GM21367 (cell line): ENCODE measurements at regions not wholly inside any gene's neighbourhood (a gene's known extent, or its start where the extent isn't known, plus 50 kb on each side); places are given as distances from the start of the nearest gene placed in this dataset.
"Not testable (repeated sequence)": the region's sequence is repeated elsewhere in the genome, so short reads cannot be mapped to it uniquely, and the experiment has no call there.

ENCODE experiments used
- ATAC-seq: cut with Tn5 transposase; IDR thresholded peaks from one replicate; pipeline ENCODE4 v1.9.1; 2021; ENCODE audit not compliant: unreplicated experiment

- ATAC-seq: no peak
Observed at GRCh38 chr13:78098249-78098648, 179.6 kb upstream of the EDNRB start.

- ATAC-seq: no peak
Observed at GRCh38 chr13:78096221-78096620, 177.6 kb upstream of the EDNRB start.

- ATAC-seq: no peak
Observed at GRCh38 chr13:78087966-78088678, 169.5 kb upstream of the EDNRB start.

GRCh38 chr13:78085434-78086225 is 167.0 kb upstream of the EDNRB start:
- no peak for ATAC-seq

GRCh38 chr13:78084401-78084800 is 165.8 kb upstream of the EDNRB start:
- no peak for ATAC-seq

- ATAC-seq: no peak
Observed at GRCh38 chr13:78078168-78078567, 159.5 kb upstream of the EDNRB start.

GRCh38 chr13:78067290-78067689 is 148.7 kb upstream of the EDNRB start:
- ATAC-seq: no peak

GRCh38 chr13:78065141-78065540 is 146.5 kb upstream of the EDNRB start:
- no peak for ATAC-seq

- ATAC-seq: no peak
Observed at GRCh38 chr13:78061806-78062205, 143.2 kb upstream of the EDNRB start.

- no peak for ATAC-seq
Observed at GRCh38 chr13:78060966-78061365, 142.3 kb upstream of the EDNRB start.

GRCh38 chr13:78056865-78057264 is 138.2 kb upstream of the EDNRB start:
- ATAC-seq: not testable (repeated sequence)

- ATAC-seq: no peak
Observed at GRCh38 chr13:78054157-78054556, 135.5 kb upstream of the EDNRB start.

- ATAC-seq: no peak
Observed at GRCh38 chr13:78047151-78047550, 128.5 kb upstream of the EDNRB start.

GRCh38 chr13:78046331-78046730 is 127.7 kb upstream of the EDNRB start:
- peak; percentile 80 for ATAC-seq

GRCh38 chr13:78045916-78046315 is 127.3 kb upstream of the EDNRB start:
- peak; percentile 14 for ATAC-seq

- not testable (repeated sequence) for ATAC-seq
Observed at GRCh38 chr13:78041366-78041765, 122.7 kb upstream of the EDNRB start.

- ATAC-seq: no peak
Observed at GRCh38 chr13:78040205-78040830, 121.7 kb upstream of the EDNRB start.

GRCh38 chr13:78036841-78037240 is 118.2 kb upstream of the EDNRB start:
- no peak for ATAC-seq

GRCh38 chr13:78035500-78035899 is 116.9 kb upstream of the EDNRB start:
- ATAC-seq: no peak

GRCh38 chr13:78033509-78033908 is 114.9 kb upstream of the EDNRB start:
- ATAC-seq: no peak

- ATAC-seq: no peak
Observed at GRCh38 chr13:78032132-78032531, 113.5 kb upstream of the EDNRB start.

GRCh38 chr13:78030341-78030896 is 111.8 kb upstream of the EDNRB start:
- no peak for ATAC-seq
